ENCODE measurements at regions not wholly inside any gene's neighbourhood (a gene's known extent, or its start where the extent isn't known, plus 50 kb on each side); places are given as distances from the start of the nearest gene placed in this dataset.
"Not testable (repeated sequence)": the region's sequence is repeated elsewhere in the genome, so short reads cannot be mapped to it uniquely, and the experiment has no call there.

GRCh38 chr9:25017779-25018178, 472.1 kb upstream of the IZUMO3 start:
- H3K9me3 Mint-ChIP-seq, result peaks cover 8% of the 10 kb centered on the region

DNA sequence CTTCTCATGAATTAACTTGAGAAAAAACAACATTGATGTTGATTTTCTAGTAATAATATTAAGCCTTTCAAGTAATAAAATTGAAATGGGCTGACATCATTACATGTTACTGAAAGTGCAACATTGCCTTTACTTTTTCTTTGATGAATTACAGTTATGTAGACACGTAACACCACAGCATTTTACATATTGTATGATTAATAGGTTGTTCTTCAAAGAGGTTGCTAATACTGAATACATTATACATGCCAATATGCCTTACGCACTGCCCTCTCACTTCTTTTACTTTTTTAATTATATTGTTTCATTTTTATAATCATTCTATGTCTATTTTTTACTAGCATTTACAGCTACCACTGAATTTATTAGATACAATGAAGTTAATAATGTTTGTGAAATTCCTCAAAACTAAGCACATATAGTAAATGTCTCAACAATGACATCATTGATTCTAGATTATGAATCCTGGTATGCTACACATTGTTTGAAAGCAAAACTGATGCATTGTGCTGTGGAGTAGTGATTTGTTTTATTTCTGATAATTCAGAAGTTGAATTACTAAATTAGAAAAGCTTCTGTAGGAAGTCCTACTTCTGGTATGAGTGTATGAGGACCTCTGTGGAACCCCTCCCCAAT, 464.4 kb upstream of the IZUMO3 start:
- H3K9me3 Mint-ChIP-seq, result no peaks in the 10 kb centered on the region
- no peaks in the 10 kb centered on the region for H3K36me3 Mint-ChIP-seq (ENCODE audit: low read depth)
- H3K27ac Mint-ChIP-seq (ENCODE audit: unreplicated experiment), result no peak overlapping the region

More at GRCh38 chr9:25017779-25018178, 472.1 kb upstream of the IZUMO3 start:
- no peak overlapping the region for H3K4me3 Mint-ChIP-seq
- H3K4me1 Mint-ChIP-seq, result no peaks in the 10 kb centered on the region
- no peak for DNase-seq (ENCODE audit: low read depth, low spot score)
- H3K27me3 Mint-ChIP-seq (ENCODE audit: low read depth), result no peaks in the 10 kb centered on the region
- H3K27ac Mint-ChIP-seq (ENCODE audit: unreplicated experiment), result no peak overlapping the region
- TF ChIP-seq, protein P1, sequence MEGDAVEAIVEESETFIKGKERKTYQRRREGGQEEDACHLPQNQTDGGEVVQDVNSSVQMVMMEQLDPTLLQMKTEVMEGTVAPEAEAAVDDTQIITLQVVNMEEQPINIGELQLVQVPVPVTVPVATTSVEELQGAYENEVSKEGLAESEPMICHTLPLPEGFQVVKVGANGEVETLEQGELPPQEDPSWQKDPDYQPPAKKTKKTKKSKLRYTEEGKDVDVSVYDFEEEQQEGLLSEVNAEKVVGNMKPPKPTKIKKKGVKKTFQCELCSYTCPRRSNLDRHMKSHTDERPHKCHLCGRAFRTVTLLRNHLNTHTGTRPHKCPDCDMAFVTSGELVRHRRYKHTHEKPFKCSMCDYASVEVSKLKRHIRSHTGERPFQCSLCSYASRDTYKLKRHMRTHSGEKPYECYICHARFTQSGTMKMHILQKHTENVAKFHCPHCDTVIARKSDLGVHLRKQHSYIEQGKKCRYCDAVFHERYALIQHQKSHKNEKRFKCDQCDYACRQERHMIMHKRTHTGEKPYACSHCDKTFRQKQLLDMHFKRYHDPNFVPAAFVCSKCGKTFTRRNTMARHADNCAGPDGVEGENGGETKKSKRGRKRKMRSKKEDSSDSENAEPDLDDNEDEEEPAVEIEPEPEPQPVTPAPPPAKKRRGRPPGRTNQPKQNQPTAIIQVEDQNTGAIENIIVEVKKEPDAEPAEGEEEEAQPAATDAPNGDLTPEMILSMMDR (conservative IDR thresholded peaks at IDR 0.05), result no peak
- peaks cover 3% of the 10 kb centered on the region for H3K36me3 Mint-ChIP-seq (ENCODE audit: low read depth)

DNA sequence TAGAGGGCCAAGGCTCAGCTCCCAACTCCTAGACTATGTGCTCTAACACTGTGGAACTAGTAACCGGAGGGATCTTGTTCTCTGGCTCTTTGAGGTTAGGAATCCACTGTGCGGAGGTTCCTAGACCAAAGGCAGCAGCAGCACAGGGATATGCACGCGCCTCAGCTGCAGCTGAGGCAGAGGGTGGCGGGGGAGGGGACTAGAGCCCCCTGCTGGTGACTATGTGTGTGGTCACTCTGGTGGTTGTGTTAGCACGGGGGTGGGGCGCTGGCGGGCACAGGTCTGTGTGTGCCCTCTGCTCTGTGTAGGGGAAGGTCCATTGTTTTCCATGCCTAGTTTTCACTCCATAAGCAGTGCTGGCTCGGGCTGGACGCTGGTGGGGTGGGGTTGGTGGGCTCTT, 458.0 kb upstream of the IZUMO3 start:
- Mint-ChIP-seq H3K4me1 (no peaks in the 10 kb centered on the region), H3K27me3 (ENCODE audit: low read depth) (no peaks in the 10 kb centered on the region), H3K9me3 (peaks cover 5% of the 10 kb centered on the region), H3K36me3 (ENCODE audit: low read depth) (no peaks in the 10 kb centered on the region), H3K4me3 (no peak overlapping the region), H3K27ac (ENCODE audit: unreplicated experiment) (no peak overlapping the region)
- TF ChIP-seq, protein P1 (conservative IDR thresholded peaks at IDR 0.05), result peak; percentile 48
- DNase-seq (ENCODE audit: low read depth, low spot score), result no peak

More for the DNA sequence above, 464.4 kb upstream of the IZUMO3 start:
- TF ChIP-seq, protein P1 (conservative IDR thresholded peaks at IDR 0.05), result no peak
- no peaks in the 10 kb centered on the region for H3K4me1 Mint-ChIP-seq
- no peaks in the 10 kb centered on the region for H3K27me3 Mint-ChIP-seq (ENCODE audit: low read depth)
- H3K4me3 Mint-ChIP-seq, result no peak overlapping the region
- no peak for DNase-seq (ENCODE audit: low read depth, low spot score)

GRCh38 chr9:24986331-24986730, 440.6 kb upstream of the IZUMO3 start:
- Mint-ChIP-seq H3K4me1 (no peaks in the 10 kb centered on the region), H3K9me3 (peaks cover 2% of the 10 kb centered on the region), H3K27me3 (ENCODE audit: low read depth) (no peaks in the 10 kb centered on the region), H3K4me3 (no peak overlapping the region), H3K36me3 (ENCODE audit: low read depth) (no peaks in the 10 kb centered on the region), H3K27ac (ENCODE audit: unreplicated experiment) (no peak overlapping the region)
- no peak for DNase-seq (ENCODE audit: low read depth, low spot score)
- TF ChIP-seq, protein P1 (conservative IDR thresholded peaks at IDR 0.05), result no peak

DNA sequence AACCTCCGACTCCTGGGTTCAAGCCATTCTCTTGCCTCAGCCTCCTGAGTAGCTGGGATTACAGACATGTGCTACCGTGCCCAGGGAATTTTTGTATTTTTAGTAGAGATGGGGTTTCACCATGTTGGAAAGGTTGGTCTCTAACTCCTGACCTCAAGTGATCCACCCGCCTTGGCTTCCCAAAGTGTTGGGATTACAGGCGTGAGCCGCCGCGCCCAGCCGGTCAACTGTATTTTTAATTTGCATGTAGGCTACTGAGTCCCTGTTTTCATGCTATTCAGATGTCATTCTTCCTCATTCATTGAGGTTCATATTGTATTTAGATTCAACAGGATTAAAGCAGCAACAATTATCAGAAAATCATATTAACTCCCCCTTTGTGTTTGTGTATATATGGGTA, 425.1 kb upstream of the IZUMO3 start:
- H3K27ac Mint-ChIP-seq (ENCODE audit: unreplicated experiment); H3K4me3 Mint-ChIP-seq; H3K9me3 Mint-ChIP-seq; H3K27me3 Mint-ChIP-seq (ENCODE audit: low read depth); H3K36me3 Mint-ChIP-seq (ENCODE audit: low read depth); DNase-seq (ENCODE audit: low read depth, low spot score); H3K4me1 Mint-ChIP-seq: not testable (repeated sequence)

- DNase-seq (ENCODE audit: low read depth, low spot score), result no peak
- Mint-ChIP-seq H3K27me3 (ENCODE audit: low read depth) (no peaks in the 10 kb centered on the region), H3K9me3 (no peaks in the 10 kb centered on the region), H3K27ac (ENCODE audit: unreplicated experiment) (no peak overlapping the region), H3K36me3 (ENCODE audit: low read depth) (no peaks in the 10 kb centered on the region), H3K4me1 (no peaks in the 10 kb centered on the region), H3K4me3 (no peak overlapping the region)
- TF ChIP-seq, protein P1 (conservative IDR thresholded peaks at IDR 0.05), result no peak
These were observed 416.1 kb upstream of the IZUMO3 start for GRCh38 chr9:24961762-24962161.
